Ishikawa (cell line): ENCODE measurements at regions not wholly inside any gene's neighbourhood (a gene's known extent, or its start where the extent isn't known, plus 50 kb on each side); places are given as distances from the start of the nearest gene placed in this dataset.

Experiments
- CEBPB ChIP-seq: IDR thresholded peaks from 2 replicates; pipeline ENCODE4 v1.6.1; 2012
- CREB1 ChIP-seq: IDR thresholded peaks from 2 replicates; pipeline ENCODE4 v1.6.1; 2012; ENCODE audit warnings: low read depth
- EGR1 ChIP-seq: IDR thresholded peaks from 2 replicates; pipeline ENCODE4 v1.6.1; 2012
- EP300 ChIP-seq: IDR thresholded peaks from 2 replicates; pipeline ENCODE4 v1.6.1; 2012; ENCODE audit warnings: borderline replicate concordance
- FOXM1 ChIP-seq: IDR thresholded peaks from 2 replicates; pipeline ENCODE4 v1.6.1; 2012; ENCODE audit warnings: low read depth, borderline replicate concordance
- NFIC ChIP-seq: IDR thresholded peaks from 2 replicates; pipeline ENCODE4 v1.6.1; 2012
- RAD21 ChIP-seq: IDR thresholded peaks from 2 replicates; pipeline ENCODE4 v1.6.1; 2012; ENCODE audit warnings: low read depth
- TAF1 ChIP-seq: IDR thresholded peaks from 2 replicates; pipeline ENCODE4 v1.6.1; 2012; ENCODE audit warnings: low read depth, mild to moderate bottlenecking
- TCF12 ChIP-seq: IDR thresholded peaks from 2 replicates; pipeline ENCODE4 v1.6.1; 2012; ENCODE audit warnings: low read depth
- TEAD4 ChIP-seq: IDR thresholded peaks from 2 replicates; pipeline ENCODE4 v1.6.1; 2012
- YY1 ChIP-seq: IDR thresholded peaks from 2 replicates; pipeline ENCODE4 v1.6.1; 2012; ENCODE audit warnings: low read depth
- ZBTB7A ChIP-seq: IDR thresholded peaks from 2 replicates; pipeline ENCODE4 v1.6.1; 2012; ENCODE audit warnings: low read depth
- TF ChIP-seq, protein P1 (sequence below): IDR thresholded peaks from 2 replicates; pipeline ENCODE4 v1.6.1; 2012
- TF ChIP-seq, protein P2 (sequence below): IDR thresholded peaks from 2 replicates; pipeline ENCODE4 v1.6.1; 2012; ENCODE audit warnings: low read depth, mild to moderate bottlenecking
- TF ChIP-seq, protein P3 (sequence below): IDR thresholded peaks from 2 replicates; pipeline ENCODE4 v1.6.1; 2012

DNA sequence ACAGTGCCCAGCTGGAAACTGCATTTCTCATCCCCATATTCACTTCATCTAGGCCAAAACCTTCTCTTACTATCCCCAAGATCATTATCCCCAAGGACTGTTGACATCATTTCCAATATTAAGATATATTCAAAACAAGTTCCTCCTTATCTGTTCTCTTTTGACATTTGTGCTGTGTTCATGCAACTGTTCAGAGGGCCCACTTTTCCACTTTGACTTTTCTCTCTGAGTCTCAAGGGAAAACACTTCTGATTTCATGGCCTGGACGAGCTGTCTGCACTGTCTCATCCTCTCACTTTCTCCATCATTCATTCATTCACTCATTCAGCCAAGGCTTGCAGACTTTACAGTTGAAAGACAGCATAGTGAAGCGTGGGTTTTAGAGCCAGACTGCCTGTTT, 173.7 kb upstream of the DAPK1 start:
- TF ChIP-seq TAF1 (no peak), TEAD4 (no peak), YY1 (no peak), NFIC (no peak), FOXM1 (no peak), EGR1 (no peak), CREB1 (no peak), CEBPB (no peak), EP300 (no peak), RAD21 (no peak), TCF12 (no peak), ZBTB7A (no peak)
- TF ChIP-seq, protein P1, sequence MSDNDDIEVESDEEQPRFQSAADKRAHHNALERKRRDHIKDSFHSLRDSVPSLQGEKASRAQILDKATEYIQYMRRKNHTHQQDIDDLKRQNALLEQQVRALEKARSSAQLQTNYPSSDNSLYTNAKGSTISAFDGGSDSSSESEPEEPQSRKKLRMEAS, result no peak
- TF ChIP-seq, protein P2, sequence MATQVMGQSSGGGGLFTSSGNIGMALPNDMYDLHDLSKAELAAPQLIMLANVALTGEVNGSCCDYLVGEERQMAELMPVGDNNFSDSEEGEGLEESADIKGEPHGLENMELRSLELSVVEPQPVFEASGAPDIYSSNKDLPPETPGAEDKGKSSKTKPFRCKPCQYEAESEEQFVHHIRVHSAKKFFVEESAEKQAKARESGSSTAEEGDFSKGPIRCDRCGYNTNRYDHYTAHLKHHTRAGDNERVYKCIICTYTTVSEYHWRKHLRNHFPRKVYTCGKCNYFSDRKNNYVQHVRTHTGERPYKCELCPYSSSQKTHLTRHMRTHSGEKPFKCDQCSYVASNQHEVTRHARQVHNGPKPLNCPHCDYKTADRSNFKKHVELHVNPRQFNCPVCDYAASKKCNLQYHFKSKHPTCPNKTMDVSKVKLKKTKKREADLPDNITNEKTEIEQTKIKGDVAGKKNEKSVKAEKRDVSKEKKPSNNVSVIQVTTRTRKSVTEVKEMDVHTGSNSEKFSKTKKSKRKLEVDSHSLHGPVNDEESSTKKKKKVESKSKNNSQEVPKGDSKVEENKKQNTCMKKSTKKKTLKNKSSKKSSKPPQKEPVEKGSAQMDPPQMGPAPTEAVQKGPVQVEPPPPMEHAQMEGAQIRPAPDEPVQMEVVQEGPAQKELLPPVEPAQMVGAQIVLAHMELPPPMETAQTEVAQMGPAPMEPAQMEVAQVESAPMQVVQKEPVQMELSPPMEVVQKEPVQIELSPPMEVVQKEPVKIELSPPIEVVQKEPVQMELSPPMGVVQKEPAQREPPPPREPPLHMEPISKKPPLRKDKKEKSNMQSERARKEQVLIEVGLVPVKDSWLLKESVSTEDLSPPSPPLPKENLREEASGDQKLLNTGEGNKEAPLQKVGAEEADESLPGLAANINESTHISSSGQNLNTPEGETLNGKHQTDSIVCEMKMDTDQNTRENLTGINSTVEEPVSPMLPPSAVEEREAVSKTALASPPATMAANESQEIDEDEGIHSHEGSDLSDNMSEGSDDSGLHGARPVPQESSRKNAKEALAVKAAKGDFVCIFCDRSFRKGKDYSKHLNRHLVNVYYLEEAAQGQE, result no peak
- TF ChIP-seq, protein P3, sequence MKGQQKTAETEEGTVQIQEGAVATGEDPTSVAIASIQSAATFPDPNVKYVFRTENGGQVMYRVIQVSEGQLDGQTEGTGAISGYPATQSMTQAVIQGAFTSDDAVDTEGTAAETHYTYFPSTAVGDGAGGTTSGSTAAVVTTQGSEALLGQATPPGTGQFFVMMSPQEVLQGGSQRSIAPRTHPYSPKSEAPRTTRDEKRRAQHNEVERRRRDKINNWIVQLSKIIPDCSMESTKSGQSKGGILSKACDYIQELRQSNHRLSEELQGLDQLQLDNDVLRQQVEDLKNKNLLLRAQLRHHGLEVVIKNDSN, result no peak

DNA sequence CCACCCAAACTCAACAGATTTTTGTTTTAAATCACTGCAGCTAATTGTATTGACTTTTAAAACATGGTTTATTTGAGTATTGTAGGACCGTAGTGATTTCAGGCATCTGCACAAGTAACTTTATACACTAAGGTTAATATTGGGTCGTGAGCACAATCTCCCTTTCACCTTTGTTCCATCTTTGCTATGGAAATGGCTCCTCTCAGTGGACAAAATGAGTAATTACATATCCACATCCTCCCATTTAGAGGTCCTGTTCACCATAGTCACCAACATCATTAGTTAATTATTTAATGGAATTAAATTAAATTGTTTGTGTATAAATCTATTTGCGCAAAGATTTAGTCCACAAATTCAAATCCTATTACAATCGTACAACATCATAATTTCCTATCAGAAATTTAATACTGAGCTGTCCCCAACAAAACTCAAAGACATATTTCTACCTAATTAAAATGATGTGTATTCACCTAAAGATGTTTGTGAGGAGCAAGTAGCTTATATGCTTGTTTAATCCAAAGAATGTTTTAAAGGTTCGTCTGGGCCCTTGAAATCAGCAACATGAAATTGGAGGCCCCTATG, 173.0 kb upstream of the DAPK1 start:
- TF ChIP-seq TAF1, result no peak
- TF ChIP-seq RAD21, result peak; percentile 80

DNA sequence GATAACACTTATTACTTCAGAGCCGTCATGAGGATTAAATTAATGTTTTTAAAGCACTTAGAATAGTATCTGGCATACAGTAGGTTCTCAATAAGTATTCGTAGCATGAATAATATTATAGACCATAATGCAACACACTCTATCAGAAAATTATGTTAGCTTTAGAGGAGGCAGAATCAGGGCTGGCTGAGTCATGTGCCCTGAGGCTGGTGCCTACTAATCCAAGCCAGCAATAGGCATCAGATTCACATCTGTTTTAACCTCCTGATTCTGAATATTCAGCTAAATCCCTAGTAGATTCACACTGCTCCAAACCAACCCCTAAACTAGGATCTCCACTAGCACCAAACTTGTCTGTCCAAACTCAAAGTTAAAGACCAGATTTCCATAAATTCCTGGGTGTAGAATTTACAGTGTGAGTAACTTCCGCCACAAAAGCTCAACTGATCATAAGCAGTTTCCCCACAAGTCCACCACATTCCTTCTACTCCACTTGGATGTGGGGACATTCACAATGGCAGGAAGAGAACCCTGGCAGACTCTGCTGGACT, 170.0 kb upstream of the DAPK1 start:
- TF ChIP-seq RAD21 (no peak), ZBTB7A (no peak), EP300 (no peak), TCF12 (no peak), EGR1 (no peak), NFIC (no peak), TEAD4 (no peak), FOXM1 (no peak), CREB1 (no peak), TAF1 (no peak), CEBPB (no peak), YY1 (no peak)
- TF ChIP-seq, protein P2, result no peak
- TF ChIP-seq, protein P3, result no peak
- TF ChIP-seq, protein P1, result no peak

DNA sequence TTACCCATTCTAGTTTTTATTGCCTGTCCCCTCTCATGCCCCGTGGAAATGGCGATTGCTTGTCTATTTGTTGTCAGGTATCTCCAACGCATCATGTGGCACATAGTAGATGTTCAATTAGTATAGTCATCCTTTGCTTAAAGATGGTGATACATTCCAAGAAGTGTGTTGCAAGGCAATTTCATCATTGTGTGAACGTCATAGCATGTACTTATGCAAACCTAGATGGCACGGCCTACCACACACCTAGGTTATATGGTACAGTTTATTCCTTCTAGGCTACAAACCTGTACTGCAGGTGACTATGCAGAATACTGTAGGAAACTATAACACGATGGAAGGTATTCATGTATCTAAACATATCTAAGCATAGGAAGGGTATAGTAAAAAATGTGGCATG, 163.9 kb upstream of the DAPK1 start:
- TF ChIP-seq TAF1 (no peak), CREB1 (no peak)

DNA sequence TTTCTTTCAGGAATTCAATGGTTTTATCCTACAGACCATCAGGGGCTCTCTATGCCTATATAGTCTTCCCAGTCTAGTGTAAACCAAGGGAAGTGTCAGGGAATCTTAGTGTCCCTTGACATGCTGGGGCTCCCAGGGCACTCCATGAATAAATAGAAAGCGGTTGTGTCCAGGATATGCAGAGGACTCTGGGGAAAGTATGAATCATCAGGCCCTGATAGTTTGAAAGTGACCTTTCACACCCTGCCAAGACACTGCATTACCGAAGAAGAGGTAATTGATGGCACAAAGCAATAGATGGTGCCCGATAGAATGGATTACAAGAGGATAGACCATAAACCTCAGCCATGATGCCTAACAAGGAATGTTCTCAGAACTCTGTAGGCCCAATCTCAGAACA, 163.3 kb upstream of the DAPK1 start:
- TF ChIP-seq EP300 (no peak), ZBTB7A (no peak), RAD21 (no peak), TCF12 (no peak), TEAD4 (no peak), TAF1 (no peak), YY1 (no peak)
- TF ChIP-seq, protein P1, result no peak
- TF ChIP-seq, protein P2, result no peak
